Lung (tissue), 12 donors: ENCODE measurements at regions not wholly inside any gene's neighbourhood (a gene's known extent, or its start where the extent isn't known, plus 50 kb on each side); places are given as distances from the start of the nearest gene placed in this dataset. TPM values are rescaled to one million over a fixed set of nuclear protein-coding genes. Genes with fewer than 3 reads are reported as not detected.

ENCODE experiments used
- ATAC-seq: fragments of 200-7000 bp; cut with Tn5 transposase; one replicate; pipeline ENCODE4 v1.9.1; 2020; ENCODE audit warnings: moderate number of reproducible peaks; ENCODE audit not compliant: insufficient read depth, low FRiP score
- DNase-seq, 3 donors: peaks; one replicate each; pipeline ENCODE4 v3.0.0-alpha.2; 2013 to 2017
- H3K27ac ChIP-seq, 2 donors: one replicate each; pipeline ENCODE4 v1.5.1; 2013; ENCODE audit warnings: mild to moderate bottlenecking in 2 of 2, moderate library complexity in 2 of 2, control low read depth in 1 of 2, inconsistent platforms in 1 of 2, low read depth in 1 of 2, low read length in 1 of 2
- H3K27me3 ChIP-seq, 3 donors: one replicate each; pipeline ENCODE4 v1.5.1; 2013; ENCODE audit warnings: low read length in 2 of 3; ENCODE audit not compliant: control insufficient read depth in 3 of 3, insufficient read depth in 3 of 3
- H3K36me3 ChIP-seq, 4 donors: one replicate each; pipeline ENCODE4 v1.5.1; 2013; ENCODE audit warnings: low read length in 4 of 4, mild to moderate bottlenecking in 1 of 4, moderate library complexity in 1 of 4; ENCODE audit not compliant: control insufficient read depth in 4 of 4, insufficient read depth in 4 of 4
- H3K4me1 ChIP-seq, 5 donors: one replicate each; pipeline ENCODE4 v1.5.1; 2013; ENCODE audit warnings: low read length in 5 of 5, mild to moderate bottlenecking in 2 of 5, moderate library complexity in 1 of 5; ENCODE audit not compliant: control insufficient read depth in 5 of 5, insufficient read depth in 5 of 5
- H3K4me3 ChIP-seq: one replicate; pipeline ENCODE4 v1.5.1; 2013; ENCODE audit warnings: mild to moderate bottlenecking, control low read depth, moderate library complexity
- H3K9ac ChIP-seq, 2 donors: one replicate each; pipeline ENCODE4 v1.5.1; 2013; ENCODE audit warnings: low read length in 2 of 2, control low read depth in 1 of 2; ENCODE audit not compliant: insufficient read depth in 1 of 2
- H3K9me3 ChIP-seq, 4 donors: one replicate each; pipeline ENCODE4 v1.5.1; 2013; ENCODE audit warnings: low read length in 3 of 4, mild to moderate bottlenecking in 1 of 4, moderate library complexity in 1 of 4; ENCODE audit not compliant: control insufficient read depth in 4 of 4, insufficient read depth in 3 of 4
- WGBS, 2 donors: extraction: QIAGEN DNeasy Blood & Tissue Kit; methylation state at CpG; one replicate each; pipeline ENCODE4 v1.1.7; 2013; 5-methylcytosine and 5-hydroxymethylcytosine counted together
- small RNA-seq: library from RNA; depleted of rRNA; stranded (forward); fragments of <200 nt; gene quantifications from one replicate; pipeline ENCODE3, GENCODE V24; 2014; ENCODE audit warnings: low replicate concordance
- TF ChIP-seq, protein P1 (sequence below): IDR thresholded peaks from 2 replicates; pipeline ENCODE4 v1.5.1; 2012; ENCODE audit warnings: mild to moderate bottlenecking; ENCODE audit errors: control extremely low read depth, extremely low read depth
- donor health status: control.
- donor health status: control.
- donor health status: Bipolar disorder and iron deficiency.
- donor health status: healthy.
- donor health status: DM: yes; HTN: yes; CAD: no.

DNA sequence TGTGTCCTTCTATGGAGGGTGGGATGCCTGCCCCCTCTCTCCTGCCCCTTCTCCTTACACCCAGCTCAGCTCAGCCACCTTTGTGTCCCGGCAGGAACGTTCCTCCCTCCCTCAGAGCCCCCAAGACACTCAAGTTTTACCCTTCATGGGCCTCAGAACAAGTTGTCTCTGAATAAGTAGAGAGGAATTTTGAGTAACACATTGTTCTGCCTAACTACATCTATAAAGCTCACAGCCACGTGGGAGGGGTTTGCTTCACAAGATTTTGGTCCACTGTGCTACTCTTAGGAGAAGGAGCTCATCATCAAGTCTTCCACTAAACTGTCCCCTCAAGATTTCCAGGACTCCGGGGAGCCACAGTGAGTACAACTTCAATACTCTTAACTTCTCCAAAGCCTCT is 51.6 kb upstream of the ZNF32 start:
- ATAC-seq, result no peak
- WGBS, 2 donors, result 71 to 84% methylated on average over 4 of the region's 4 CpGs

DNA sequence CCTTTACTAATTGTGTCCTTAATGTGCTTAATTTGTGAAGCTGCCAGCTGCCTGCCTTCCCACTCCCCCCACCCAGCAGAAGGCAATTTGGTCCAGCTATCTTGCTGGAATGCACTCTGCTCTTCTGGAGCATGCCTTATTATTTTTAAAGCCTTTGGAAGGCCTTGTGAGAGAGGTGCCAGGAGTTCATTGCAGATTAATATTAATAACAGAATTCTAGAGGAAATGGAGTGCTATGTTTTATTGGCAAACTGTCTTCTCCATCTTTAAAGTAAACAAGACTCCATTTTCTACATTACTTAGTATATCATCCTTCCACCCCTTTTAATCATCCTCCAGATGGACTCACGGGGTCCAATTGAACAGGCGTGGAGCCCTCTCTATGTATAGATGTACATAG is 50.8 kb upstream of the ZNF32 start:
- peaks cover 0 to 2% (median 0%) of the 10 kb centered on the region in 4 donors for H3K9me3 ChIP-seq
- no peak for ATAC-seq
- no peak overlapping the region for H3K4me3 ChIP-seq
- H3K9ac ChIP-seq, result no peak overlapping the region
- 76 to 98% methylated on average over 2 of the region's 2 CpGs for WGBS, 2 donors
- H3K36me3 ChIP-seq, result no peaks in the 10 kb centered on the region
- TF ChIP-seq, protein P1, sequence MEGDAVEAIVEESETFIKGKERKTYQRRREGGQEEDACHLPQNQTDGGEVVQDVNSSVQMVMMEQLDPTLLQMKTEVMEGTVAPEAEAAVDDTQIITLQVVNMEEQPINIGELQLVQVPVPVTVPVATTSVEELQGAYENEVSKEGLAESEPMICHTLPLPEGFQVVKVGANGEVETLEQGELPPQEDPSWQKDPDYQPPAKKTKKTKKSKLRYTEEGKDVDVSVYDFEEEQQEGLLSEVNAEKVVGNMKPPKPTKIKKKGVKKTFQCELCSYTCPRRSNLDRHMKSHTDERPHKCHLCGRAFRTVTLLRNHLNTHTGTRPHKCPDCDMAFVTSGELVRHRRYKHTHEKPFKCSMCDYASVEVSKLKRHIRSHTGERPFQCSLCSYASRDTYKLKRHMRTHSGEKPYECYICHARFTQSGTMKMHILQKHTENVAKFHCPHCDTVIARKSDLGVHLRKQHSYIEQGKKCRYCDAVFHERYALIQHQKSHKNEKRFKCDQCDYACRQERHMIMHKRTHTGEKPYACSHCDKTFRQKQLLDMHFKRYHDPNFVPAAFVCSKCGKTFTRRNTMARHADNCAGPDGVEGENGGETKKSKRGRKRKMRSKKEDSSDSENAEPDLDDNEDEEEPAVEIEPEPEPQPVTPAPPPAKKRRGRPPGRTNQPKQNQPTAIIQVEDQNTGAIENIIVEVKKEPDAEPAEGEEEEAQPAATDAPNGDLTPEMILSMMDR, result no peak
- DNase-seq, result peak; percentile 44 to 84 (median 74)
- H3K27ac ChIP-seq, result no peak overlapping the region
- H3K4me1 ChIP-seq, result peaks cover 4 to 29% (median 11%) of the 10 kb centered on the region in 5 donors
- H3K27me3 ChIP-seq, result peaks cover 0 to 5% (median 0%) of the 10 kb centered on the region in 3 donors

More for the DNA sequence above, 51.6 kb upstream of the ZNF32 start:
- Histone ChIP-seq H3K9ac (no peak overlapping the region), H3K4me3 (no peak overlapping the region), H3K27ac (no peak overlapping the region), H3K36me3 (no peaks in the 10 kb centered on the region), H3K9me3 (peaks cover 0 to 2% (median 0%) of the 10 kb centered on the region in 4 donors), H3K4me1 (peaks cover 4 to 29% (median 11%) of the 10 kb centered on the region in 5 donors), H3K27me3 (peaks cover 0 to 5% (median 0%) of the 10 kb centered on the region in 3 donors)
- TF ChIP-seq, protein P1, result no peak
- no peak for DNase-seq

Small RNA genes in the stretch of these regions (small RNA-seq; reads per million reads assigned to genes)
- gene UQCRHP3, result not detected
